NT2/D1 (cell line): ENCODE measurements at regions not wholly inside any gene's neighbourhood (a gene's known extent, or its start where the extent isn't known, plus 50 kb on each side); places are given as distances from the start of the nearest gene placed in this dataset.

Experiments
- SUZ12 ChIP-seq: IDR thresholded peaks from 2 replicates; pipeline ENCODE4 v1.6.1; 2011; ENCODE audit not compliant: insufficient read length, insufficient read depth; ENCODE audit errors: extremely low read depth
- YY1 ChIP-seq: IDR thresholded peaks from 2 replicates; pipeline ENCODE4 v1.6.1; 2011; ENCODE audit not compliant: insufficient read length, insufficient read depth
- ZNF274 ChIP-seq: IDR thresholded peaks from 2 replicates; pipeline ENCODE4 v1.6.1; 2011; ENCODE audit warnings: mild to moderate bottlenecking, low read depth, low read length

GRCh38 chr1:164914208-164914607, 355.2 kb downstream of the PBX1 start:
- TF ChIP-seq YY1 (no peak), ZNF274 (no peak), SUZ12 (no peak)
